OCI-LY3 (cell line): ENCODE measurements at regions not wholly inside any gene's neighbourhood (a gene's known extent, or its start where the extent isn't known, plus 50 kb on each side); places are given as distances from the start of the nearest gene placed in this dataset.

Experiments
- CTCF ChIP-seq: fragments of 200-600, 300-600 bp; sonication (generic); IDR thresholded peaks from 2 replicates; pipeline ENCODE4 v1.5.1; 2014; ENCODE audit warnings: antibody characterized with exemption, low read length, low read depth
- EZH2phosphoT487 ChIP-seq: fragments of 200-600 bp; shearing (Covaris generic); IDR thresholded peaks from 2 replicates; pipeline ENCODE4 v1.6.1; 2018; ENCODE audit warnings: antibody characterized with exemption, mixed run types, low read depth

GRCh38 chr12:105968025-105968424 lies 170.7 kb downstream of the NUAK1 start:
- TF ChIP-seq CTCF (no peak), EZH2phosphoT487 (no peak)
